GM18870 (cell line): ENCODE measurements at regions not wholly inside any gene's neighbourhood (a gene's known extent, or its start where the extent isn't known, plus 50 kb on each side); places are given as distances from the start of the nearest gene placed in this dataset.

Experiments
- ATAC-seq: cut with Tn5 transposase; IDR thresholded peaks from one replicate; pipeline ENCODE4 v1.9.1; 2021; ENCODE audit warnings: moderate library complexity; ENCODE audit not compliant: unreplicated experiment

DNA sequence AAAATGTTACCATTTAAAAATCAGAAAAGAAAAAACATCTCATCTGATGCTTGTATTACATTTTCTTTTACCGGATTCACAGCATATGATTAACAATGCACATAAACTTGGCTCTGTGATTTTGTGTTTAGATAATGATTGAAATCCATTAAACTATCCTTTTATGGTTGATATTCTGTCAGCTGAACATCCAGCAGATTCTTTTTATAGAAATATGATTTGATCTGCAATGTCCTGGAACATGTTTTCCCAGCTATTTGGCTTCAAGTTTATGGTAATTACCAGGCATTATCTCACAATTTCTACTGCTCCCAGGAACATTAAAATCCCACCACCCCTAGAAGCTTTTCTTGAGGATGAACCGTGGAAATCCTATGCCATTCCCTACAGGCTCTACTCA, 205.7 kb upstream of the TET2 start:
- ATAC-seq: no peak

DNA sequence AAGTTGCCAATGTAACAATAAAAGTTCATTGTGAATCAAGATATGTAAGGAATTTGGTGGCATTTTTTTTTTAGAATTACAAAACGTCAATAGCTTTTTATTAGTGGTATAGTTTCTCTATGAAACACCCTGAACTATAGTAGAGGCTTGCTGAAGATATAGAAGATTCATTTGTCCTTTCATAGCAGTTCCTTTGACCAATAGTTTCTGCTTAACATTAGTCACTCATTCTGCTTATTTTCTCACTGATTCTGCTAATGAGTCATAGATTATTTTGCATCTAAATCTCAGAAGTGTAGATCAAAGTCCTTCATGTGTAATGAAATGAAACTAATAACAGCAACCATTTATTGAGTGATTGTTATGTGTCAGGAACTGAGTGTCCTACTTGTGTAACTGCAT, 205.0 kb upstream of the TET2 start:
- ATAC-seq: peak; percentile 74

DNA sequence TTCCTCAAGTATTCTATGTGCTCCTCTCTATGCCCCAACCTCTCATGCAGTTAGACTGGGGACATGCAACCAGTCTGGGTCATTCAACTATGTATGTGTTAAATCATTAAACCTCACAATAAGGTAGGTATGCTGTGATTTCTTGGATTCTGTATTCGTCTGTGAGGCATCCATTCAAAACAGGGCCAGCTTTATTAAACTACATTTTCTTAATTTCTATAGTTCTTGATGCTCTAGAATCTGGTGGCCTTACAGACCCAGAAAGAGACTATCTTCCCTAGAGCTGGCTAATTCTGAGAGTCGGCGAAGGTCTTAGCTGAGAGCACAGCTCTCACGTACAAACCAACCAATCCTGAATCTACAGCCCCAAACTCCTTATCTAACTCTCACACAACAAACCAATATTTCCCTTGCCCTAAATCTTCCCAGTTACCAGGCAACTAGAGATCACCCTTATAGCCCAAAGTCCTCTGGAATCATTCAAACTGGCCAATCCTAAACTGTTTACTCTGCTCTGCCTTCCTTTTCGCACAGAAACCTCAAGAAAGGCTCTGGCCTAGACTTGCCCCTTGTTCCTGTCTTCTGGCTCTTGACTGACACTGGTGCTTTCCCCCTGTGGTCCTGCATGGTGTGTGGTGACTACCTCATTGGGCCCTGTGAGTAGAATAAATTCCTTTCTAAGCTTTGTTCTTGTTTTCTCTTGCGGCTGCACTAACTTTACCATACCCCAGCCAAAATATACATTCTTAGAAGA, 203.5 kb upstream of the TET2 start:
- ATAC-seq: peak; percentile 77

DNA sequence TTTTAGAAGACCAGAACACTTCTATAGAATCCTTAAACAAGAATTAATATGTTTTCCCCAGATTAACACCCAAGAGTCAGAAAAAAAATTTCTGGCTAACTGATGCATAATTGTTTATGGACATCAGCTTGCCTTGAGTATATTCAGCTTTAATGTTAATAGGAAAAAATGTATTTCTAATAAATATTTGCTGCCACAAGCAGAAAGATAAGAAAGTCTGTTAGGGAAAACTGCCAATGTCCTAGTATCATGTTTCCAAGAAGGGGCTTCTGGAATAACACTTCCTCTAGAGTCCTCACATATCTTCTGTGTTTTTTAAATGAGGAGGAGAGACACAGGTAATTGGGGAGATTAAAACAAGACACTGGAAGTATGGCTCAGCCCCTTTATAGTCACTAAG, 202.1 kb upstream of the TET2 start:
- ATAC-seq: no peak

DNA sequence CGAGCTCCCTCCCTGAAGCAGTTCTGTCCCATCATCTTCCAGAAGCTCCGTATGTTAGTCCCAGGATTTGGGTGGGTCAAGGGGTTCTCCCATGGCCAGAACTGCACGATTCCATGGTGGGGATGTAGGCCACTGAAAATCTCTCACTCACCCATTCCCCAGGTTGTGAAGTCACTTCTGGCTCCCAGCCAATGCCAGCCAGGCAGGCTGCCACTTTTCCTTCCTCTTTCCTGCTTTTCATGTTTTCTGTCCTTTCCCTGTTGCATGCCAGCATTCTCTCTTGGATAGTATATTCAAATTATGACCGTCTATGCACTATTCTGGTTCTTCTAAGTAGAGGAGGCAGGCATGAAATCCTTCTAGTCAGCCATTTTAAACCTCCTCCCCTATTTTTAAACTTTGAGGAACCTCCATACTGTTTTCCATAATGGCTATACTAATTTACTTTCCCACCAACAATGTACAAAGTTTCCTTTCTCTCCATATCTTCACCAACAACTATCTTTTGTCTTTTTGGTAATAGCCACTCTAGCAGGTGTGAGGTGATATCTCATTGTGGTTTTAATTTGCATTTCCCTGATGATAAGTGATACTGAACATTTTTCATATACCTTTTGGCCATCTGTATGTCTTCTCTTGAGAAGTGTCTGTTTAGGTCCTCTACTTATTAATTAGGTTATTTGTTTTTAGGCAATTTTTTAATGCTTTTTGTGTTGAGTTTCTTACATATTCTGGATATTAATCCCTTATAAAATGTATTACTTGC, 182.1 kb upstream of the TET2 start:
- ATAC-seq: peak; percentile 40

DNA sequence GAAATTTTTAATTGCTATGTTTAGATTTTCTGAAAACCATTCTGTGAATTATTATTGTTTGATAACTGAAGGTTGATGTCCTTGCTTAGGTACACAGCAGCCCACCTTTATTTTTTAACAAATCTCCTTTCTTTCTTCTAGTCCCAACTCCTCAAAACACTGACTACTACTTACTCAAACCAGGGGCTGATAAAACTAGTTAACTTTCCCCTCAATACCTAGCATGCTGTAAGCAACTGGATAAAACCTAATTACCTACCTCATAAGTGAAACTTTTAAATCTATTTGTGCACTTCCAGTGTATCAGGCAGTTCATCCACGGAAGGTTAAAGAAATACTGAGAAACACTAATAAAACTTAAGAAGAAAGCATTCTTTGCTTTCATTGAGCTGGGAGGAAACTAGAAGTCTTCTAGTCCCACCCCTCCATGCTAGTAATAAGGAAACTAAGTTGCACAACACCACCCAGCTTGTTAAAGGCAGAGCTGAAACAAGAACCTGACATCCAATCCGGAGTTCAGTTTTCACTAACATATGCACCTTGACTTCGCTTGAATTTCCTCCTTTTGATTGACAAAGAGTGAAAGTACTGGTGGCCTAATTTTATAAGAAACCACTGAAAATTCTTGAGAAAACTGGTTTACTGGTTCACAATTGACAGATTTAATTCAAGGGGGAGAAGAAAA, 180.2 kb upstream of the TET2 start:
- peak; percentile 98 for ATAC-seq

GRCh38 chr4:104967034-104967401, 179.7 kb upstream of the TET2 start:
- ATAC-seq: no peak

DNA sequence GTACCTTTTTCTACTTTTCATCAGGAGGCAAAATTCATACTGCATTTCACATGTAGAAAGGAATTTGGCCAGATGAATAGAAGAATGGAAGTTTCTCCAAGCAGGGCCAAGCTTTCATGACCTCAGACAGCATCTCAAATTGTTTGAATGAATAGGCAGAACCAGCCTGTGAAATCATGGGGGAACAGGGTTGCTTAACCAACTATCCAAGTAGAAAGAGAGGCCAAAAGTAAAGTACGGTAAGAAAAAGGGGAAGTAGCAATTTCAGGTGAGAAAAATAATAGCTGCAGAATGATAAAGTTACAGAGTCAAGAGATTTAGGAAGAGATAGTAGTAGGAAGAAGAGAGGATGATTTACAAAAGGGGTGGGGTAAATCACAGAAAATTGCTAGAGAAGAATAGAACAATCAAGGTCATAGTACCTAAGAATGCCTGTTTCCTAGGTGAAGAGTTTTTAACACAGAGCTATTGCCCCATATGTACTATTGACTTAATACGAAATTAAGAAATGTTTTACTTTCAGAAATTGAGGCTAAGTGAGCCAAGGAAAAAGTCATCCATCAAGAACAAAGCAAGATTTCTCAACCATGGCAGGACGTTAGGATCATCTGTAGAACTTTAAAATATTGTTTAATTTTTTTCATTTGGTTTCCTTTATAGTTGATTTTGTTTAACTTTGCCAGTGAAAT, 177.1 kb upstream of the TET2 start:
- ATAC-seq: no peak

- no peak for ATAC-seq
Measured at GRCh38 chr4:104971462-104971861, 175.2 kb upstream of the TET2 start.

GRCh38 chr4:104973708-104974107, 173.0 kb upstream of the TET2 start:
- ATAC-seq: no peak

DNA sequence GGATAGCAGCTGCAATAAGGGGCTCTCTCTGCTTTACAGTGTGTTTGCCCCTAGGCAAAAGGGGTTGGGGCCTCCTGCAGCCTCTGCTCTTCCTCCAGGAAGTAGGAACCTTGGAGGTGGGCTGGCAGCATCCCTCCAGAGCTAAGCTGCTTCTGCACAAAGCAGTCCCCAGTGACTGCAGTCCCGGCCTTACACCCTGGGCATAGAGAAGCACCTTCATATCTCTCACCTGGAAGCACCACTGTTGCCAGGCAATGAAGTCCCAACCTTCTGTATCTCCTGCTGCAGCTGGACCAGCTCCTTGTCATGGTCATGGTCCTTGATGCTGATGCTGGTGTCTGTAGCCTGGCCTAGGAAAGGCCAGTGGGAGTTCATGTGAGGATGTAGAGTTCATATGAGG, 171.1 kb upstream of the TET2 start:
- ATAC-seq: no peak

- no peak for ATAC-seq
Measured at GRCh38 chr4:104976262-104976661, 170.4 kb upstream of the TET2 start.

GRCh38 chr4:104979083-104979760, 167.5 kb upstream of the TET2 start:
- ATAC-seq: no peak

GRCh38 chr4:104983615-104984179, 163.0 kb upstream of the TET2 start:
- ATAC-seq: no peak

DNA sequence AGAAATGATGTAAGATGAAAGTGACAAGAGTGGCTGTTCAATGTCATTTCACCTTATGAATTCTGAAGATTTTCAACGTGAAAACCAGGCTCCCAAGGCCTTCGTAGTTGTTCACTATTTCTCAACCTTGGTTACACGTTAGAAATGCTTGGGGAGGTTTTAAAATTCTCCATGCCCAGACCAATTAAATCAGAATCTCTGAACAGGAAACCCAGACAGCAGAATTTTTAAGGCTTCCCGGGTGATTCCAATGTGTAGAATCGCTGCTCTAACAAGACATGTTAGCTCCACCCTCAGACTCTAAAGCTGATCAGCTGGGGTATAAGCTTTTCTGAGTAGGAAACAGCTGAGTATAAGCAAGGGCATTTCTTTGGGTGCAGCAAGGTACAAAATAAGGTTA, 160.4 kb upstream of the TET2 start:
- ATAC-seq: no peak

DNA sequence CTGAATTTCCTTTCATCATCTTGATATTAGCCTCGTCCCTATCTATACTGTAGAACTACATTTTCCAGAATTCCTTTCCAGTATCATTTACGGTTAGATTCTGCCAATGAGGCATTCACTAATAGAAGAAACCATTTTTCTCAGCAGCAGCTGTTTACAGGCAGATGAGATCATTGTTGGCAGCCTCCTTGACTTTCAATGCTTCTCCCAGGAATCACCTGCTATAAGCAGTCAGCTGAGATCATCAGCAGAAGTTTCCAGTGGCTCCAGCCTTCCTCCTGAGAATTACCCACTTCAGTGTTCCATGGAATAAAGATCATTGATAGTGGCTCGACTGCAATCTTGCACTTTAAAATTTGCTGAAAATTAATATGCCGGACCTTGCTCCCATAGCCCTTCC, 157.3 kb upstream of the TET2 start:
- no peak for ATAC-seq

- ATAC-seq: no peak
Measured at GRCh38 chr4:105002278-105002677, 144.4 kb upstream of the TET2 start.

DNA sequence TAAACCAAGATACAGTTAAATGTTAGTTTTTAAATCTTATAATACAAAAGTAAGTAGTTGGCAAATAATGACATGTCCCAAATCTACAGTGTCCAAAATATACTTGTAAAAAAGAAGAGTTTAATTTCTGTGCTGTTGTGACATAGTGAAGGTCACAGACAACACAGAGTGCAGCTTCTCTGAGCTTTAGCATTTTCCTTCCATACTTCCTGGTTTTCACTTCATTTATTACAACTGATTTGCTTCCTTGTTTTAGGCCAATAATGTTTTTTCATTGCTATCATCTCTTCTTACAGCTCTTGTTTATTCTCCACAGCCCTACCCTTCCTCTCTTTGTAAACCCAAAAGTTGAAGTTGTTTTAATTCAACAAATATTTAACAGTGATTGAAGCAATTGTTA, 132.4 kb upstream of the TET2 start:
- ATAC-seq: no peak

- no peak for ATAC-seq
Measured at GRCh38 chr4:105014635-105015034, 132.0 kb upstream of the TET2 start.

GRCh38 chr4:105015750-105016149, 130.9 kb upstream of the TET2 start:
- ATAC-seq: no peak
